HG02798 (cell line): ENCODE measurements at regions not wholly inside any gene's neighbourhood (a gene's known extent, or its start where the extent isn't known, plus 50 kb on each side); places are given as distances from the start of the nearest gene placed in this dataset.
A peak's percentile ranks its signal among the peaks of the same experiment; 100 is the strongest.

Experiments used
- ATAC-seq: cut with Tn5 transposase; IDR thresholded peaks from one replicate; pipeline ENCODE4 v1.9.1; 2021; ENCODE audit warnings: mild to moderate bottlenecking; ENCODE audit not compliant: unreplicated experiment, poor library complexity

- no peak for ATAC-seq
Measured at GRCh38 chr2:12046641-12047040, 300.2 kb downstream of the LPIN1 start.

- ATAC-seq: no peak
Measured at GRCh38 chr2:12047761-12048160, 301.3 kb downstream of the LPIN1 start.

GRCh38 chr2:12048550-12048949 lies 302.1 kb downstream of the LPIN1 start:
- no peak for ATAC-seq

GRCh38 chr2:12050396-12050795 lies 304.0 kb downstream of the LPIN1 start:
- no peak for ATAC-seq

- no peak for ATAC-seq
Measured at GRCh38 chr2:12051831-12052230, 305.4 kb downstream of the LPIN1 start.

GRCh38 chr2:12052796-12053195 lies 306.4 kb downstream of the LPIN1 start:
- ATAC-seq: no peak

- no peak for ATAC-seq
Measured at GRCh38 chr2:12054956-12055618, 308.7 kb downstream of the LPIN1 start.

GRCh38 chr2:12057436-12058166 lies 311.2 kb downstream of the LPIN1 start:
- peak; percentile 76 for ATAC-seq

- ATAC-seq: no peak
Measured at GRCh38 chr2:12059616-12060441, 313.4 kb downstream of the LPIN1 start.

GRCh38 chr2:12060886-12061285 lies 314.5 kb downstream of the LPIN1 start:
- no peak for ATAC-seq

GRCh38 chr2:12061286-12062052 lies 315.0 kb downstream of the LPIN1 start:
- ATAC-seq: no peak

- ATAC-seq: no peak
Measured at GRCh38 chr2:12062053-12062395, 315.6 kb downstream of the LPIN1 start.

- no peak for ATAC-seq
Measured at GRCh38 chr2:12063210-12063609, 316.8 kb downstream of the LPIN1 start.

GRCh38 chr2:12064153-12064552 lies 317.7 kb downstream of the LPIN1 start:
- ATAC-seq: no peak

GRCh38 chr2:12066116-12066515 lies 319.7 kb downstream of the LPIN1 start:
- no peak for ATAC-seq

- ATAC-seq: no peak
Measured at GRCh38 chr2:12066986-12067385, 320.6 kb downstream of the LPIN1 start.

GRCh38 chr2:12068796-12069538 lies 322.5 kb downstream of the LPIN1 start:
- ATAC-seq: no peak

GRCh38 chr2:12070153-12070552 lies 323.7 kb downstream of the LPIN1 start:
- no peak for ATAC-seq

- ATAC-seq: no peak
Measured at GRCh38 chr2:12070581-12070980, 324.1 kb downstream of the LPIN1 start.

GRCh38 chr2:12071318-12071717 lies 324.9 kb downstream of the LPIN1 start:
- ATAC-seq: peak; percentile 71
